Colonic mucosa (tissue), 4 donors: ENCODE measurements at regions not wholly inside any gene's neighbourhood (a gene's known extent, or its start where the extent isn't known, plus 50 kb on each side); places are given as distances from the start of the nearest gene placed in this dataset.

Experiments
- DNase-seq: peaks from one replicate; pipeline ENCODE4 v3.0.0-alpha.2; 2020
- H3K27ac ChIP-seq: fragments of 200-600 bp; one replicate; pipeline ENCODE4 v1.8.0; 2021
- H3K27me3 ChIP-seq: fragments of 200-600 bp; one replicate; pipeline ENCODE4 v1.8.0; 2021
- H3K36me3 ChIP-seq: fragments of 200-600 bp; one replicate; pipeline ENCODE4 v1.8.0; 2021
- H3K4me1 ChIP-seq: fragments of 200-600 bp; one replicate; pipeline ENCODE4 v1.8.0; 2021; ENCODE audit warnings: mild to moderate bottlenecking
- H3K4me3 ChIP-seq: fragments of 200-600 bp; one replicate; pipeline ENCODE4 v1.8.0; 2021
- H3K9ac ChIP-seq, 2 donors: one replicate each; pipeline ENCODE4 v1.7.0; 2013; ENCODE audit warnings: control low read depth in 2 of 2, low read depth in 2 of 2, low read length in 2 of 2
- H3K9me3 ChIP-seq: fragments of 200-600 bp; one replicate; pipeline ENCODE4 v1.8.0; 2021
- CTCF ChIP-seq: fragments of 200-600 bp; IDR thresholded peaks from one replicate; pipeline ENCODE4 v1.8.0; 2022; ENCODE audit warnings: antibody characterized with exemption, mild to moderate bottlenecking
- intact Hi-C: fragments of 100-400 bp; cut with DNase I; formaldehyde crosslinking; loops from one replicate; pipeline ENCODE4 v1.14.1; 2022
- donor health status: healthy.
- donor health status: DM: no; HTN: no; CAD: no.
- donor health status: DM: no; HTN: no; CAD: no.

DNA sequence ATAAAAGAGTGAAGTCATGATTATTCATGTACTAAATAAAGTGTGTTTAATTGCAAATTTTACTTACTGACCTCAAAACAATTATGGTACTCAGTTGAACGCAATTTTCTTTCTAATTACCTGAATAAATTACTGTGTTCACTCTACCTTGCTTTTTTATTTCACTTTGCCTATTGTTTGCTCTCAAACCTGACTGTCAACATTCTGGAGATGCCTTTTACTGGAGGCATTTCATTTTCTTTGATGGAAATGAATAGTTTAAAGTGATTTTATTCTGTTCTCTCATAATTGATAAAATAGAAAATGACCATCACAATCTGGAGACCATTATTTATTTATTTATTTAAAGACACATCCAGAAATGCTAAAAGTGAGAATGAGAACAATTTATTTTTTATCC is 811.5 kb upstream of the ATXN8OS start:
- Histone ChIP-seq H3K4me3 (no peak overlapping the region), H3K27ac (no peak overlapping the region), H3K9ac (no peak overlapping the region), H3K9me3 (no peaks in the 10 kb centered on the region), H3K36me3 (no peaks in the 10 kb centered on the region), H3K27me3 (no peaks in the 10 kb centered on the region), H3K4me1 (no peaks in the 10 kb centered on the region)
- TF ChIP-seq CTCF, result no peak
- intact Hi-C loops, result no loop called here
- no peak for DNase-seq

- DNase-seq, result no peak
- intact Hi-C loops, result no loop called here
- no peak overlapping the region for H3K27ac ChIP-seq
- H3K9ac ChIP-seq, result no peak overlapping the region
- no peak for TF ChIP-seq CTCF
- H3K9me3 ChIP-seq, result no peaks in the 10 kb centered on the region
- H3K27me3 ChIP-seq, result no peaks in the 10 kb centered on the region
- no peak overlapping the region for H3K4me3 ChIP-seq
- no peaks in the 10 kb centered on the region for H3K4me1 ChIP-seq
- H3K36me3 ChIP-seq, result no peaks in the 10 kb centered on the region
Observed at GRCh38 chr13:69292789-69293425, 814.7 kb upstream of the ATXN8OS start.

GRCh38 chr13:69291292-69291906 is 816.2 kb upstream of the ATXN8OS start:
- intact Hi-C loops, result no loop called here
- Histone ChIP-seq H3K4me3 (no peak overlapping the region), H3K27me3 (no peaks in the 10 kb centered on the region), H3K9ac (no peak overlapping the region), H3K4me1 (no peaks in the 10 kb centered on the region), H3K27ac (no peak overlapping the region), H3K9me3 (no peaks in the 10 kb centered on the region), H3K36me3 (no peaks in the 10 kb centered on the region)
- no peak for DNase-seq
- TF ChIP-seq CTCF, result no peak

GRCh38 chr13:69288026-69288425 is 819.6 kb upstream of the ATXN8OS start:
- Histone ChIP-seq H3K36me3 (no peaks in the 10 kb centered on the region), H3K4me1 (no peaks in the 10 kb centered on the region), H3K4me3 (no peak overlapping the region), H3K27me3 (no peaks in the 10 kb centered on the region), H3K9ac (no peak overlapping the region), H3K9me3 (no peaks in the 10 kb centered on the region), H3K27ac (no peak overlapping the region)
- no peak for DNase-seq
- TF ChIP-seq CTCF, result no peak
- intact Hi-C loops, result no loop called here

DNA sequence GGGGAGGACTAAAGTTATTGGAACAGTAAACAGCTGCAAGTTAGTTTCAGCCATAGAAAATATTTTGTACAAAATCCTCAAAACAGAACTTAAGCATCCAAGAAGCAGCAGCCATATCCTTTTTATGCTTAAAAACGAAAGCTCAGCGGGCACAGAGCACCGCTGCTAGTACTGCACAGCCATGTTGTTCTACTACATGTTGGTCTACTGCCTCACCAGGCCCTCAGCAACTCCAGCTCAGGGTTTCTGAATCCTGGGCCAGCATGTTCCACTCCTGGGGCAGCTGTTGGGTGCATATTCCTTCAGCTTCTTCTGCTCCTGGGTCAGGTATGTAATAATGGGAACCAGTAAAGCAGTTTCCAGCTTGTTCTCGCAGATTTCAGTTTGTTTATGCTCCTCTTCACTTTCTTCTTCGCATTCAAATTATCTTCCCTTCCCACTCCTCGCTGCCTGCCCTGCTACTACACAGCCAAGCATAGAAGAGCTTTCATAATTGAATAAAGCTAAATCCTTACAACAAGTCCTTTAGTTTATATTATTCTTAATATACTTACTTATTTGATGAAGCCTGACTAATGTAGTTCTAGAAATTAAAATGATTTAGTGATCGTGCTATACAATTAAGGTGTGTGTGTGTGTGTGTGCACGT is 820.5 kb upstream of the ATXN8OS start:
- intact Hi-C loops, result no loop called here

More for the DNA sequence above, 820.5 kb upstream of the ATXN8OS start:
- Histone ChIP-seq H3K36me3 (no peaks in the 10 kb centered on the region), H3K27ac (no peak overlapping the region), H3K4me1 (no peaks in the 10 kb centered on the region), H3K4me3 (no peak overlapping the region), H3K9me3 (no peaks in the 10 kb centered on the region), H3K27me3 (no peaks in the 10 kb centered on the region), H3K9ac (no peak overlapping the region)
- no peak for DNase-seq
- TF ChIP-seq CTCF, result no peak
